T-helper 9 cell (primary cell): ENCODE measurements at regions not wholly inside any gene's neighbourhood (a gene's known extent, or its start where the extent isn't known, plus 50 kb on each side); places are given as distances from the start of the nearest gene placed in this dataset.

Experiments
- DNase-seq: peaks from one replicate; pipeline ENCODE4 v3.0.0-alpha.2; 2020

DNA sequence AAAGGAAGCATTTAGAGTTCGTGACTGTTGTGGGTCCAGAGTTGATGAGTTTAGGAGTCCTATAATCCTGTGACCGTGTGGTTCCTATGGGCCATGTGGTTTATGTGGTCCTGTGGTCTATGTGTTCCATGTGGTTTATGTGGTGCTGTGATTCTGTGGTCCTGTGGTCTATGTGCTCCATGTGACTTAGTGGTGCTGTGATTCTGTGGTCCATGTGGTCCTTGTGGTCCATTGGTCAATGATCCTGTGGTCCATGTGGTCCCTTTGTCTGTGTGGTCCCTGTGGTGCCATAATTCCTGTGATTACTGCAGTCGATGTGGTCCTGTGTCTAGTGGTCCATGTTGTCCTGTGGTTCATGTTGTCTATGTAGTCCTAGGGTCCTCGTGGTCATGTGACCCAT is 167.3 kb downstream of the TMEM18 start:
- DNase-seq = no peak

DNA sequence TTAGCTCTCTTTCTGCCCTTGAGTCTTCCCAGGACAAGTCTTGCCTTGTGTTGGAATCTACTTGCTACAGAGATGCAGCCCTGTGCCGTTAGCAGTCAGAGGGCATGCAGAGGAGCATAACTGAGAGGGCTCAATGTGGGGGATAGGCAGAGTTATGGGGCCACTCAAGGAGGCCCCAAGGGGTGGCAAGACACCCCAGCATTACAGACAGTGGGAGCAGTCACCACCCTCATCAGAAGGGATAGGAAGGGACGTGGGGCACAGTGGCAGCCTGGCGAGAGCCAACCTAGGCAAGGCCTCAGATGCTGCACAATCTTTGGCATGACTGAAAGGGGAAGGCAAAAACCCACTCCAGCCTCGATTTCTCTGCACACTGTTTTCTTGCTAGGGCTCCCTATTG is 169.1 kb downstream of the TMEM18 start:
- no peak for DNase-seq

DNA sequence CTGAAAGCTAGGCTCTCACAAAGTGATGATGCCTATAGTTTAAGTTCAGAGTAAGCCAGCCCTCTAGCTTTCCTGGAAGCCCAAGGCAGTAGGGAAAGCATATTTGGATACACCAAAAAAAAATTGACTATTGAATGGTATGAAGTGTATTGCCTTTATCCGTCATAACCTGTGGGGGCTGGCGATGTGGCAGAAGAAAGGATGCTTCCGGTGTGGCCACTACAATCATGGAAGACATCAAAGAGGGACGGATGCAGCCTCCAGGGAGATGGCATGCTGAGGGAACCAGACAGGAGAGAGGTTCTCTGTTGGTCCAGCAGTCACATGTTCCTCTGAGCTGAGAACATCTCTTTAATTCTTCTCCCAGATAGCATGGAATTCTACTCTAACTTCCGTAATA is 170.3 kb downstream of the TMEM18 start:
- DNase-seq = no peak

DNA sequence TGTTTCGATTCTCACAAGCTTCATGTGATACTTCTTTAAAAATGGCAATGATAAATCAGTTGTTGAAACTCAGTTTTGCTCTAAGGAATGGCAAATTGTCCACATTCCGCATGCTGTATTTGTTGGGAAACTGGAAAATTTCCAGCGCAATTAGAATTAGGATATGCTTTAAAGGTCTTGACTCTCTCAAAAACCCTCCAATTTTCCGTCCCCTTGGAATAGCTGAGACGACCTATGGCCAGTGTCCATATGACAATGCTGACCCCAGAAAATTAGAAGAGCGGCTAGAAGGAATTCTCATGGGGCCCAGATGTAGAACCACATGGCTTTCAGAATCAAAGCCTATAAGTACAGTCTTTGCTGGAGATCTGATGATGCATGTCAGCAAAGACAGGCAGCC is 170.8 kb downstream of the TMEM18 start:
- DNase-seq = no peak

DNA sequence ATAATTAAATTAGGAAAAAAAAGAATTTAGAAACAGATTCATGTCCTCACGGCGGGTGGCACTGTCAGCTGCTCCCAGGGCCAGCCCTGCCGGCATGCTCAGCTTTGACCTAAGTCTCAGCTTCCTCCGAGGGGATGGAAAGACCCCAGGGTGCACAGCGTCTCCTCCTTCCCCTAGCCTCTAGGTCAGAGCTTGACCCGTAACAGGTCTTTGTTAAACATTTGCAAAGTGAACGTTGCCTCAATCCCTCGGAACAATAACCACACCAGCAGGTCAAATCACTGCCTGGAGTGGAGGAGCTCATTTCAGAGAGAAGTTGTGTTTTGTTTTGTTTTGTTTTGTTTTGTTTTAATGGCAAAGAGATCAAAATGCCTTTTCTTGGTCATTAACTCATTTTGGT is 171.3 kb downstream of the TMEM18 start:
- no peak for DNase-seq

DNA sequence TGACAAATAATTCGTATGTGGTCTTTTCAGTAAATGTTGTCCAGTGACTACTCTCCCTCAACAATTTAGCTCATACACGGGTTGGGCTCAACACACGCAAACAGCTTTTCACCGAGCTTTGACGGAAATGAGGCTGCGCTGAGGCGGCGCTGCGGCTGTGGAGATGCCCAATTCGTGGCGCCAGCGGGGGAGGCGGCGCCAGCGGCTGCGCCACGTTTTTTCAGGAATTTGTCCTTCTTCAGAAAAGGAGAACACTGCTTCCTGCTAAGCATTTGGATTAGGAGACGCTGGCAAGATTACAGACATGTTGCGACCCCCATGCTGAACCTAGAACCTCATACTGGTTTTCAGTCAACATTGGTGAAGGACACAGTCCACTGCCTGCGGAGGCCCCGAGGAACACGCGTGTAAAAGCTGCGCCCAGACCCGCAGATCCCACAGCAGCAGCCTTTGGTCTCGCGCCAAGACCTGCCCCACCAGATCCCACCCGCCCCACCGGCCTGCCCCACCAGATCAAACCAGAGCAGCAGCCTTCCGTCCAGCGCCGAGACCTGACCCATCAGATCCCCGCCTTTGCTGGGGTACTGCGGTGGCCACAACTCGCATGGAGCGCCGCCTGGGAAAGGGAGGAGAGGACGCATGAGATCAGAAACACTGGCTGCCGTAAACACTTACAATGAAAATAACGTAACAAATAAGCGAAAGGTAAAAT is 173.8 kb downstream of the TMEM18 start:
- no peak for DNase-seq

DNA sequence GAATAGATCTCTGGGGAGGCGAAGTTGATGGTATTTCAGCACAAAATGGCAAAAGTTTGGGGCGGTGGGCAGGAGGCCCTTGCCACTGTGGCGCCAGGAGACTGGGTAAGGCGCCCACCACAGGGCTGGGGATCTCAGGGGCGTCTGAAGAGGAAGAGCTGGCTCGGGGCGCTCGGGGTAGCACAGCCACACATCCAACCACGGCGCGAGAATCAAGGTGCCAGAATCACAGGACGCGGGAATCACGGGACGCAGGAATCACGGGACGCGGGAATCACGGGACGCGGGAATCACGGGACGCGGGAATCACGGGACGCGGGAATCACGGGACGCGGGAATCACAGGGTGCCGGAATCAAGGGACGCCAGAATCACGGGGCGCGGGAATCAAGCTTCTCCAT is 174.4 kb downstream of the TMEM18 start:
- no peak for DNase-seq

DNA sequence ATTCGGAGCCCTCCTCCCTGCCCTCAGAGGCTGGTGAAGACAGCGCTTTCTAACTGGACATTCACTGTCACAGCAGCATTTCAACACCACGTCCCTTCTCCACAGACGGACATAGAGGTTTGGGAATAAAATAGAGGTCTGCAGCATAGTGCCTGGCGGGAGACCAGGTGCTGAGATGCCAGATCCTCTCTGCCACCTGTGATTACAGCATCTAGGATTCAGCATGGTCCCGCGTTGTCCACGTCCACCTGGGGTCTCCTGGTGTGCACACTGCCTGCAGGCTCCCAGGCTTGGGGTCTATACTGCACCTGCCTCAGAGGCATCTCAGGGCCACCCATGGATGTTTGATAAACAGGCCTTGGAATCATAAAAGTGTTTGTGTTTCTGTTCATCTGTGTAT is 175.5 kb downstream of the TMEM18 start:
- DNase-seq = no peak

DNA sequence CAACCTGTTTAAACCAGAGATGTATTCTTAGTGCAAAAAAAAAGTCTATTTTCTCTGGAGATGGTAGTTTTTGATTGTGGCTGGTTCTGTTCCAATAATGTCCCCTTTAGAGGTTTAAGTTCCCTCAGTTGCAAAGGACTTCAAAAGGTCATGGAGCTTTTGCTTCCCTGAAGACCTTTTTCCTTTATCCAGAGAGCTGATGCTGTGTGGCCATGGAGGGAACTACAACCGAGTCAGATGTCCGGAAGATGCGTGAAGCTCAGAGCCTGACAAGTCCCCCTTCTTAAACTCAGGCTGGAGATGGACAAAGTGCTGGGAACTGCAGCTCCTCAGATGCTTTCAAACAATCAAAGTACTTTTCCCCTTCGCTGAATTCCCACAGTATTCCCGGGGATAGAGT is 176.1 kb downstream of the TMEM18 start:
- no peak for DNase-seq

DNA sequence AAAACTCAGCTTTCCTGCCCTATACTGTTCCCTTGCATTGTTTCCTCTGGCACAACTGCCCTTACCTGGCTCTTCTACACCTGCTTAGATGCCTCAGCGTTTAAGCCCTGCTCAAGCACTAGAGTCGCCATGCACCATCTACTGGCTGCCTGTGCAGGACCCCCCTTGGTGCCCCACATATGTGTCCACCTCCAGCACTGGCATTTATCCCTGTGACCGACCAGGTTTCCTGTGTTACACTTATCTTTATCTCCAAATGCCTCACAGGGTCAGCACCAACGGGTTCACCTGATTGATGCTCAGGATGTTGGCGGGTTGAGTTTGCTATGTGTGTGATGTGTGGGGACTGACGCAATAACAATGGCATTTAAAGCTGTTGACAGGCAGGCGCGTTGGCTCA is 177.5 kb downstream of the TMEM18 start:
- no peak for DNase-seq

DNA sequence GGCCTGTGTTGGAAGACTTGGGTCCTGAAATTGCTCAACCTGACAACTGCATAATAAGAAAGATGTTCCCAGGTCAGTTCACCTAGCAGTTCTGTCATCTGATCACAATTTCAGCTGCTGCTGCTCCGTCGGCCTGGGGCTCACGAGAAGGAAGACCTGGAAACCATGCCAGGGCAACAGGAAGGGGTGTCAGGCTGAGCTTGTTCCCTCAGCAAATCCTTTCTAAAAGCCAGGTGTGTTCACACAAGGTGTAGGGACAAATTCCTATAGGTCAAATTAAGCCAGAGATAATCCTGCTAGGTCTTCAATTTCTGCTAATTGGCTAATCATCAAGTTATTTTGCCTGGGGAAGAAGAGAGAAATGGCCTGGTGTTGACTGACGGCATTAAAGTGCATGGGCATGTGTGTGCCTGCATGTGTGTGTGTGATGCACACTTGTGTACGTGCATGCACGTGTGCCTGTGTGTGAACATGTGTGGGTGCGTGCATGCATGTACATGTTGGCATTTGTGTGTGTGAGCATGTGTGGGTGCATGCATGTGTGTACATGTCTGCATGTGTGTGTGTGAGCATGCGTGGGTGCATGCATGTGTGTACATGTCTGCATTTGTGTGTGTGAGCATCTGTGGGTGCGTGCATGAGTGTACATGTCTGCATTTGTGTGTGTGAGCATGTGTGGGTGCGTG is 178.6 kb downstream of the TMEM18 start:
- no peak for DNase-seq

DNA sequence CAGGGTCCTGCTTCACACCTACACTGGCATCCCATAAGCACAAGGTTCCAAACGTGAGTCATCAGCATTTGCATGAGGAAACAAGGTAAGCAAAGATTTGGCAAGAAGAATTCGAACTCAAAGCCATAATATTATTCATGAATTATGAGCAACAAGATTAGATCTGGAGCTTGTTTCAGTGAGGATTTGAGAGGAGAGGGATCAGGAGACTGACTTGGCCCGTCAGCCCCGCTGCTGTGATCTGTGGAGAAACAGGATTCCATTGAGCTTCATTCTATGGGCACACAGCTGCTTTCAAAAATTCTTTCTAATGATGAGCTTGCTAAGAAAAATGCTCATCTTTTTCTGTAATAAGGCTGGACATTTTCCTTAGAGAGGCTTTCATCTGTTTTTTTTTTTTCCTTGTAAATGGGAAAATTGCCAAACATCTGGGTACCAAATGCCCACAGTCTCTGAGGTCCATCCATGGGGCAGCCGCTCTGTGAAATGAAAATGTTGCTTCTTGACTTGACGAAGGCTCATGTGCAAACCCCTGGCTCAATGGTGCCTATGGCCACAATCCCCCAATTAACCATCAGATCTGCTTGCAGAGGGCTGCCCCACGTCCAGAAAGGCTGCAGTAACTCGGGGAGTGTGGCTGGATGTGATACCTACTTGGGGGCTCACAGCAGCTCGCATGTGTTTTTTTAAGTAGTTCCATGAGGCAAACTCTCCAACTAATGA is 179.3 kb downstream of the TMEM18 start:
- DNase-seq = no peak

DNA sequence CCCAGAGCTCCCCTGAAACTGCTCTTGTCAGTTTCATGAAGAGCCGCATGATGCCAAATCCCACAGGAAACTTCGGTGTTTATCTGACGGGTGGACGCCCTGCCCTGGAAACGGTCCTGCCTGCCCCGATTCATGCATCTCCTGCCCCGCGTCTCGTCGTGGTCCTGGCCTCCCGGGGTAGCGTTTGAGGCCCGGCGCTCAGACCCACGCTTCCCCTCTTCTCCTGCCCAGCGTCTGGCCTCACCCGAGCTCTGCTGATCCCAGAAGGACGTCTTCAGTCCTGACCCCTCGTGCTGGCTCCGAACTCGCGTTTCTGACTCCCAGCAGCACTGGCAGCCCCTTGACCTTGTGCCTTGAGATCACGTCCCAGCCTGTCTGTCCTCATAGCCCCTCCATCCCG is 180.5 kb downstream of the TMEM18 start:
- no peak for DNase-seq

DNA sequence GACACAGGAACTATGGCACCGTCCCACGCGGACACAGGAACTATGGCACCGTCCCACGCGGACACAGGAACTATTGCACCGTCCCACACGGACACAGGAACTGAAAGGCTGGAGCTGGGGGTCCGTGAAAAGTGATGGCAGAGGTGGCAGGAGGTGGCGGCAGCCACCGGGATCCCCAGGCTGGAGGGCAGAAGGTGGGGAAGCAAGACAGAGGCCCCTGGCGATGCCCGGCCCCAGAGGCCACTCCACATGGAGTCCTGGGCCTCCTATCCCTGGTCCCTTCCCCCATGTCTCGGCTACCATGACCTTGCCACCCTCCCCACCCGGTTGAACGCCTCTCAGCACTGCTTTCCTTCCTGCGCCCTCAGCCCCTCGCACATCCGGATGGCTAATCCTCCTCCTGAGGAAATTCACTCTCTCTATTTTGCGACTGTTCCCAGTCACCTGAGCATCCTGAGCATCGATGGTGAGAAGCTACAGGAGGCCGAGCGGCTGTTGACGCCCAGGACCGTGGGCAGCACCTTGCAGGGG is 181.4 kb downstream of the TMEM18 start:
- no peak for DNase-seq

DNA sequence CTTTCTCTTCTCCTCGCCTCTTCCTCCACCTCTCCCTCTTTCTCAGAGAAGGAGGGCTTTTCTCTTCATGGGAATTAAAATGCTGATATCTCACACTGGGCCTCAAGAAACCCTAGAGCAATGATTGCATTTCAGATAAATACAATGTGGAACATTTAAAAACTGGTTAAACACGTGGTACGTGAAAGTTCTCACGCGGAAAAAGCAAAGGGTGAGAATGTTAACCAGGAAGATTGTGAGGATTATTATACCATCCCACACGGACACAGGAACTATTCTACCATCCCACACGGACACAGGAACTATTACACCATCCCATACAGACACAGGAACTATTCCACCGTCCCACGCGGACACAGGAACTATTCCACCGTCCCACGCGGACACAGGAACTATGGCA is 182.4 kb downstream of the TMEM18 start:
- no peak for DNase-seq

DNA sequence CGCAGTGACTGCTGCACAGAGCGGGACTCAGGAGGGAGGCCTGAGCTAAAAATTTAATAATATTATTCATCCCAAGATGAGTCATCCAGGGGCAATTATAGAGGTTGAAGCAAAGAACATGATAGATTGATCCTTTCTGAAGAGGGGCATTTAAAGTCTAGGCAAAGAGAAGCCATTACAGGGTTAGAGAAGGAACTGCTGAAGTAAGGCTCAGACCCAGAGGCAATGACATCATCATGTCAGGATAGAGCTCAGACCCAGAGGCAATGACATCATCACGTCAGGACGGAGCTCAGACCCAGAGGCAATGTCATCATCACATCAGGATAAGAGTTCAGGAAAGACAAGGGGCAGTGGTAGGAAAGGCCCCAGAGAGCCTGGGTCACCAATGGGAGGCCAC is 184.0 kb downstream of the TMEM18 start:
- DNase-seq = no peak

DNA sequence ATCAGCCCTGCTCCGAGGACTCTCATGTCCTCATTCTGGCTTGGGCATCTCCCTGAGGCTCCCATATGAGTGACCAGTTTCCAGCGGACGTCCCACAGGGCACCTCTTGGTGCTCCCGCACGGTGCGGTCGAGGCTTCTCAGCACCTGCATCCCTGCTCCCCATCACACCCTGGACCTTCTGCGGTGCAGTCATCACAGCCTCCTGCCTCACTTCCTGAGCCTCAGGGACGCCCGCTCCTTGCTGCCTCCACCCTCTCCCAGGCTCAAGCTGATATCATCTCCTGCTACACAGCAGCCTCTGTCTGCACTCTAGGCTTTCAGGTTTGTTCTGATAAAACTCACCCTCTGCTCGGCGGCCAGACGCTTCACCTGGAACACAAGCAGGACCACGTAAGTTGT is 185.0 kb downstream of the TMEM18 start:
- DNase-seq = no peak

DNA sequence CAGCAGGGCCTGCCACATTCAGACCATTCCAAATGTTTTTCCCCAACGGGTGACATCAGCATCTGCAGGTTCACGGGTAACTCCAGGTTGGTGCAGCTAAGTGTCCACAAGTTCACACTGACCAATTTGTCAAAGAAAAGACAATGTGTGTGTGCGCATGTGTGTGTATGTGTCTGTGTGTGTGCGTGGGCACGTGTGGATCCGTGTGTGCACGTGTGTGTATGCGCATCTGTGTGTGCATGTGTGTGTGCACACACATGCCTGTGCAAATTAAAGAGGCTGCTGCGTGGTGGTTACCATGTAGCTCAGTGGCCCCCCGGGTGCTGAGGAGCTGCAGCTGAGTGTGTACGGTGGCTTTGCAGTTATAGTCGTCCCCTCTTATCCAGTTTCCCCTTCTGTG is 187.4 kb downstream of the TMEM18 start:
- DNase-seq = no peak

DNA sequence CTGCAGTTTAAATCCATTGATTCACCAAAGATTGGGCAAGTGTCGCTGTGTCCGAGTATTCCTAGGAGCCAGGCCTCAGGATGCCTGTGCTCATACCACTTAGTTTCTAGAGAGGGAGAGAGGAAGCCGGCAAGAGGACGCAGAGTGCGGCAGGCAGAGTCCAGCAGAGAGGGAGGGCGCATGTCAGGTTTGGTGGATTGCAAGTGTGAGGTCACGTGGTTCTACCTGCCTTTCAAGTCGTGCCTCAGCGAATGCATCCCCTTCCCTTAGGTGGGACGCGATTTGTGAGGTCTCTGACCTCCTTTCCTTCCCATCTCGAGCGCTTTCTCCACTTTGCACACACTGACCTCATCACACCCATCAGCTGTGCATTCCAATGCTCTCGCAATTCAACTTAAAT is 188.1 kb downstream of the TMEM18 start:
- DNase-seq = no peak

DNA sequence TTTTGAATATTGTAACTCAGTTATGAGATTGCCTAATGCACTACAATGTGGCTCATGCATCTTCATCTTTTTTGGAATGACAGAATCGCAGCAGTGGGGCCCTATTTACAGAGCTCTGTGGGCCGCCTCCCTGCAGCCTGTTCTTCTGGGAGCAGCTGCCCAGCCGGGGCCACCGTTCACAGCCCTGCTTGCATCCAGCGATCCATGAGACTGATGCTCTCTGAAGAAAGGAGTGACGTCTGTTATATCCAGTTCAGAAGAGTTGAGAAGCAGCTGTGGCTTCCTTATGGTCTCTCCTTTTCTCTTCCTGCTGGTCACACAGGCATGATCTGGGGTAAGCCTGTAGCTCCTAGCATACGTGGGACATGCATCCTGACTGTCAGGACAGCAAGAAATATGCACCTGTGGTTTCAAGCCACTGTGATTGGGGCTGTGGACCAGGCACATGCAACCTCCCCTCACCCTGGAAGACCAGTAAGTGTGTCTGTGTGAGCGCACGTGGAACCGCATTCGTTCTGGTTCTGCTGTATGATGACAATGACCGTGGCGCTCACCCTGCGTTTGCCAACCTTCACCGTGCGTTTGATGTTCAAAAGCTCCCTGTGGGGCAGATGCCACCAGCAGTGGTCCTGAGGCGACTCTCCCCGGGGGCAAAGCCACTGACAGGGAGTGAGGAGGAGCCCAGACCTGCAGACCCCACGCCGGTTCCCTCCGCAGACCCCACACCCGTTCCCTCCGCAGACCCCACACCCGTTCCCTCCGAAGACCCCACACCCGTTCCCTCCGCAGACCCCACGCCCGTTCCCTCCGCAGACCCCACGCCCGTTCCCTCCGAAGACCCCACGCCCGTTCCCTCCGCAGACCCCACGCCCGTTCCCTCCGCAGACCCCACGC is 189.8 kb downstream of the TMEM18 start:
- no peak for DNase-seq

DNA sequence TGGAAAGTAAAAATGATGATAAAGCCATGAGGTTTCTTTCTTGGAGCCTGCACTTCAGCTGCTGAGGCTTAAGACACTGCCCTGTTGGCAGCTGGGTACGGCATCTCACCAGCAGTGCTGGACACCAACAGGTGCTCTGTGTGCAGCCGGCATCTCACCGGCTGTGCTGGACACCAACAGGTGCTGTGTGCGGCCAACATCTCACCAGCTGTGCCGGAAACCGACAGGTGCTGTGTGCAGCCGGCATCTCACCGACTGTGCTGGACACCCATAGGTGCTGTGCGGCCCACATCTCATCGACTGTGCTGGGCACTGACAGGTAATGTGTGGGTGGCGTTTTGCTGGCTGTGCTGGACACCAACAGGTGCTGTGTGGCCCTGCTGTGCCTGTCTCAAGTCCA is 190.8 kb downstream of the TMEM18 start:
- DNase-seq = no peak

DNA sequence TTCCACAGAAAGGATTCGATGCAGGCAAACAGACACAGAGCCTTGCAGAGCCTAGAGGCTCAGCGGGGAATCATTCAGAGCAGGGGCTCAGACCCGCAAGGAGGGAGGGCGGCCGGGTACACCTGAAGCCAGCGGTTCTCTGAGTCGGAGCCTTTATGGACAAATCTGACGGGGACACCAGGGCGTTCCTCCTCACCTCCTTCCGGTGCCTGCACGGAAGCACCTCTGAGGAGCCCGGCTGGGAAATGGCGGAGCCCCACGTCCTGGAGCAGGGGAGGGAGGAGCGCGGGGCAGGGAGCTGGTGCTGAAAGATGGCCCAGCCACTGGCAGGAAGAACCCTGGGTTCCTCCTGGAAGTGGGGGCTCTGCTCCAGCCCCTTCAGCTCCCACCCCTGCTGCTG is 193.5 kb upstream of the ALKAL2 start:
- DNase-seq = no peak
